ENCODE measurements at regions not wholly inside any gene's neighbourhood (a gene's known extent, or its start where the extent isn't known, plus 50 kb on each side); places are given as distances from the start of the nearest gene placed in this dataset.

GRCh38 chr1:216925962-216926625 lies 202.9 kb upstream of the ESRRG start:
- H3K27ac Mint-ChIP-seq, result no peak overlapping the region
- no peak for DNase-seq
- no peak overlapping the region for H3K4me3 Mint-ChIP-seq
- no peaks in the 10 kb centered on the region for H3K4me1 ChIP-seq (ENCODE audit: insufficient read depth, low read length)
- no peak overlapping the region for H3K27ac ChIP-seq (ENCODE audit: low read depth, low read length)
- H3K9me3 Mint-ChIP-seq, result peaks cover 0 to 6% (median 3%) of the 10 kb centered on the region in 5 donors
- no peaks in the 10 kb centered on the region for H3K27me3 Mint-ChIP-seq
- no peaks in the 10 kb centered on the region for H3K27me3 ChIP-seq (ENCODE audit: insufficient read depth, low read length, poor library complexity, severe bottlenecking)
- POLR2A ChIA-PET, result no interaction called here
- no peaks in the 10 kb centered on the region for H3K36me3 Mint-ChIP-seq
- H3K4me1 Mint-ChIP-seq, result no peaks in the 10 kb centered on the region
- no peaks in the 10 kb centered on the region for H3K9me3 ChIP-seq (ENCODE audit: low read length)
- H3K4me3 ChIP-seq (ENCODE audit: low read length), result no peak overlapping the region
- CTCF ChIA-PET, result no interaction called here
- no peaks in the 10 kb centered on the region for H3K36me3 ChIP-seq (ENCODE audit: insufficient read depth, low read length)

GRCh38 chr1:216924732-216925131 lies 201.5 kb upstream of the ESRRG start:
- no peak for DNase-seq
- Mint-ChIP-seq H3K36me3 (no peaks in the 10 kb centered on the region), H3K9me3 (peaks cover 0 to 12% (median 5%) of the 10 kb centered on the region in 5 donors), H3K27me3 (no peaks in the 10 kb centered on the region), H3K4me3 (no peak overlapping the region), H3K4me1 (no peaks in the 10 kb centered on the region), H3K27ac (no peak overlapping the region)
- no peaks in the 10 kb centered on the region for H3K36me3 ChIP-seq (ENCODE audit: insufficient read depth, low read length)
- POLR2A ChIA-PET, result no interaction called here
- CTCF ChIA-PET, result no interaction called here
- no peak overlapping the region for H3K27ac ChIP-seq (ENCODE audit: low read depth, low read length)
- no peak overlapping the region for H3K4me3 ChIP-seq (ENCODE audit: low read length)
- H3K4me1 ChIP-seq (ENCODE audit: insufficient read depth, low read length), result no peaks in the 10 kb centered on the region
- H3K27me3 ChIP-seq (ENCODE audit: insufficient read depth, low read length, poor library complexity, severe bottlenecking), result no peaks in the 10 kb centered on the region
- no peaks in the 10 kb centered on the region for H3K9me3 ChIP-seq (ENCODE audit: low read length)

- no peak overlapping the region for H3K27ac ChIP-seq (ENCODE audit: low read depth, low read length)
- CTCF ChIA-PET, result no interaction called here
- no peaks in the 10 kb centered on the region for H3K4me1 Mint-ChIP-seq
- H3K4me3 ChIP-seq (ENCODE audit: low read length), result no peak overlapping the region
- H3K4me1 ChIP-seq (ENCODE audit: insufficient read depth, low read length), result no peaks in the 10 kb centered on the region
- no peak overlapping the region for H3K4me3 Mint-ChIP-seq
- no peaks in the 10 kb centered on the region for H3K9me3 ChIP-seq (ENCODE audit: low read length)
- H3K27me3 ChIP-seq (ENCODE audit: insufficient read depth, low read length, poor library complexity, severe bottlenecking), result no peaks in the 10 kb centered on the region
- no peak overlapping the region for H3K27ac Mint-ChIP-seq
- no peaks in the 10 kb centered on the region for H3K36me3 Mint-ChIP-seq
- H3K27me3 Mint-ChIP-seq, result no peaks in the 10 kb centered on the region
- H3K9me3 Mint-ChIP-seq, result peaks cover 0 to 12% (median 5%) of the 10 kb centered on the region in 5 donors
- no peaks in the 10 kb centered on the region for H3K36me3 ChIP-seq (ENCODE audit: insufficient read depth, low read length)
- POLR2A ChIA-PET, result no interaction called here
- no peak for DNase-seq
Observed at GRCh38 chr1:216923601-216924000, 200.4 kb upstream of the ESRRG start.

GRCh38 chr1:216922406-216922805 lies 199.2 kb upstream of the ESRRG start:
- Mint-ChIP-seq H3K4me1 (no peaks in the 10 kb centered on the region), H3K27ac (no peak overlapping the region), H3K36me3 (no peaks in the 10 kb centered on the region), H3K27me3 (no peaks in the 10 kb centered on the region), H3K9me3 (peaks cover 4 to 12% (median 5%) of the 10 kb centered on the region in 5 donors), H3K4me3 (no peak overlapping the region)
- H3K27ac ChIP-seq (ENCODE audit: low read depth, low read length), result no peak overlapping the region
- ChIA-PET CTCF (no interaction called here), POLR2A (no interaction called here)
- no peaks in the 10 kb centered on the region for H3K27me3 ChIP-seq (ENCODE audit: insufficient read depth, low read length, poor library complexity, severe bottlenecking)
- DNase-seq, result no peak
- no peaks in the 10 kb centered on the region for H3K36me3 ChIP-seq (ENCODE audit: insufficient read depth, low read length)
- no peaks in the 10 kb centered on the region for H3K9me3 ChIP-seq (ENCODE audit: low read length)
- no peaks in the 10 kb centered on the region for H3K4me1 ChIP-seq (ENCODE audit: insufficient read depth, low read length)
- H3K4me3 ChIP-seq (ENCODE audit: low read length), result no peak overlapping the region

GRCh38 chr1:216921866-216922265 lies 198.6 kb upstream of the ESRRG start:
- no peaks in the 10 kb centered on the region for H3K36me3 Mint-ChIP-seq
- H3K36me3 ChIP-seq (ENCODE audit: insufficient read depth, low read length), result no peaks in the 10 kb centered on the region
- H3K4me3 ChIP-seq (ENCODE audit: low read length), result no peak overlapping the region
- POLR2A ChIA-PET, result no interaction called here
- no peaks in the 10 kb centered on the region for H3K4me1 Mint-ChIP-seq
- peaks cover 4 to 18% (median 5%) of the 10 kb centered on the region in 5 donors for H3K9me3 Mint-ChIP-seq
- no peaks in the 10 kb centered on the region for H3K9me3 ChIP-seq (ENCODE audit: low read length)
- DNase-seq, result no peak
- H3K4me3 Mint-ChIP-seq, result no peak overlapping the region
- no peak overlapping the region for H3K27ac ChIP-seq (ENCODE audit: low read depth, low read length)
- H3K27me3 ChIP-seq (ENCODE audit: insufficient read depth, low read length, poor library complexity, severe bottlenecking), result no peaks in the 10 kb centered on the region
- no peaks in the 10 kb centered on the region for H3K27me3 Mint-ChIP-seq
- CTCF ChIA-PET, result no interaction called here
- no peak overlapping the region for H3K27ac Mint-ChIP-seq
- no peaks in the 10 kb centered on the region for H3K4me1 ChIP-seq (ENCODE audit: insufficient read depth, low read length)

- H3K4me3 ChIP-seq (ENCODE audit: low read length), result no peak overlapping the region
- ChIA-PET POLR2A (no interaction called here), CTCF (no interaction called here)
- H3K9me3 ChIP-seq (ENCODE audit: low read length), result no peaks in the 10 kb centered on the region
- H3K36me3 Mint-ChIP-seq, result no peaks in the 10 kb centered on the region
- H3K27me3 ChIP-seq (ENCODE audit: insufficient read depth, low read length, poor library complexity, severe bottlenecking), result no peaks in the 10 kb centered on the region
- H3K27ac Mint-ChIP-seq, result no peak overlapping the region
- no peaks in the 10 kb centered on the region for H3K36me3 ChIP-seq (ENCODE audit: insufficient read depth, low read length)
- peaks cover 2 to 19% (median 10%) of the 10 kb centered on the region in 5 donors for H3K9me3 Mint-ChIP-seq
- H3K4me1 ChIP-seq (ENCODE audit: insufficient read depth, low read length), result no peaks in the 10 kb centered on the region
- no peak overlapping the region for H3K27ac ChIP-seq (ENCODE audit: low read depth, low read length)
- no peak overlapping the region for H3K4me3 Mint-ChIP-seq
- H3K27me3 Mint-ChIP-seq, result no peaks in the 10 kb centered on the region
- no peak for DNase-seq
- H3K4me1 Mint-ChIP-seq, result no peaks in the 10 kb centered on the region
Observed at GRCh38 chr1:216919060-216919970, 196.1 kb upstream of the ESRRG start.

GRCh38 chr1:216916890-216917438 lies 193.7 kb upstream of the ESRRG start:
- POLR2A ChIA-PET, result no interaction called here
- Histone ChIP-seq H3K36me3 (ENCODE audit: insufficient read depth, low read length) (no peaks in the 10 kb centered on the region), H3K4me1 (ENCODE audit: insufficient read depth, low read length) (no peaks in the 10 kb centered on the region), H3K27me3 (ENCODE audit: insufficient read depth, low read length, poor library complexity, severe bottlenecking) (no peaks in the 10 kb centered on the region), H3K9me3 (ENCODE audit: low read length) (no peaks in the 10 kb centered on the region), H3K4me3 (ENCODE audit: low read length) (no peak overlapping the region), H3K27ac (ENCODE audit: low read depth, low read length) (no peak overlapping the region)
- H3K27ac Mint-ChIP-seq, result no peak overlapping the region
- no peaks in the 10 kb centered on the region for H3K4me1 Mint-ChIP-seq
- no peak for DNase-seq
- no peak overlapping the region for H3K4me3 Mint-ChIP-seq
- no peaks in the 10 kb centered on the region for H3K36me3 Mint-ChIP-seq
- peaks cover 2 to 19% (median 10%) of the 10 kb centered on the region in 5 donors for H3K9me3 Mint-ChIP-seq
- no peaks in the 10 kb centered on the region for H3K27me3 Mint-ChIP-seq
- CTCF ChIA-PET, result no interaction called here

- no peak overlapping the region for H3K4me3 ChIP-seq (ENCODE audit: low read length)
- H3K4me3 Mint-ChIP-seq, result no peak overlapping the region
- no peak overlapping the region for H3K27ac ChIP-seq (ENCODE audit: low read depth, low read length)
- no peaks in the 10 kb centered on the region for H3K36me3 Mint-ChIP-seq
- no peaks in the 10 kb centered on the region for H3K27me3 Mint-ChIP-seq
- no peak for DNase-seq
- ChIA-PET POLR2A (no interaction called here), CTCF (no interaction called here)
- H3K9me3 Mint-ChIP-seq, result peaks cover 0 to 16% (median 8%) of the 10 kb centered on the region in 5 donors
- H3K27me3 ChIP-seq (ENCODE audit: insufficient read depth, low read length, poor library complexity, severe bottlenecking), result no peaks in the 10 kb centered on the region
- H3K9me3 ChIP-seq (ENCODE audit: low read length), result no peaks in the 10 kb centered on the region
- H3K4me1 ChIP-seq (ENCODE audit: insufficient read depth, low read length), result no peaks in the 10 kb centered on the region
- no peaks in the 10 kb centered on the region for H3K36me3 ChIP-seq (ENCODE audit: insufficient read depth, low read length)
- H3K27ac Mint-ChIP-seq, result no peak overlapping the region
- H3K4me1 Mint-ChIP-seq, result no peaks in the 10 kb centered on the region
Observed at GRCh38 chr1:216914974-216915373, 191.7 kb upstream of the ESRRG start.
